Activated CD4-positive, alpha-beta T cell treated with anti-CD3 and anti-CD28 coated beads, Interleukin-2, amount 50 U/mL, for 16 hours (primary cell): ENCODE measurements at regions not wholly inside any gene's neighbourhood (a gene's known extent, or its start where the extent isn't known, plus 50 kb on each side); places are given as distances from the start of the nearest gene placed in this dataset.

Experiments used
- DNase-seq: peaks from one replicate; pipeline ENCODE4 v3.0.0-alpha.2; 2020

DNA sequence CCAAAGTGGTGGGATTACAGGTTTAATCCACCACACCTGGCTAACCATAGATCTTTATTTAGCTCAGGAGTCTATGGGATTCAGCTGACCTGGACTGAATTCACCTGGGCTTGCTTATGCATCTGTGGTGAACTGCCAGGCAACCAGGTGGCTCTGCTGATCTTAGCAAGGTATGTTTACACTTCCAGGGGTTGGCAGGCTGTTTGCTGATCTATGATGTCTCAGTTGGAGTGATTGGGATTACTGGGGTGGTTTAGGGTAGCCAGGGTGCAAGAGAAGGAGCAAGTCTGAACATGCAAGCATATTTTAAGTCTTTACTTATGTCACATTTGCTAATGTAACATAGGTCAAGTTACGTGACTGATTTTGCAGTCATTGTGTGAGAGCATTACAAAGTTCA, 63.6 kb upstream of the JAK2 start:
- DNase-seq, result no peak

- DNase-seq, result no peak
These were observed 63.0 kb upstream of the JAK2 start for GRCh38 chr9:4922101-4922500.

GRCh38 chr9:4922730-4923129, 62.3 kb upstream of the JAK2 start:
- no peak for DNase-seq

DNA sequence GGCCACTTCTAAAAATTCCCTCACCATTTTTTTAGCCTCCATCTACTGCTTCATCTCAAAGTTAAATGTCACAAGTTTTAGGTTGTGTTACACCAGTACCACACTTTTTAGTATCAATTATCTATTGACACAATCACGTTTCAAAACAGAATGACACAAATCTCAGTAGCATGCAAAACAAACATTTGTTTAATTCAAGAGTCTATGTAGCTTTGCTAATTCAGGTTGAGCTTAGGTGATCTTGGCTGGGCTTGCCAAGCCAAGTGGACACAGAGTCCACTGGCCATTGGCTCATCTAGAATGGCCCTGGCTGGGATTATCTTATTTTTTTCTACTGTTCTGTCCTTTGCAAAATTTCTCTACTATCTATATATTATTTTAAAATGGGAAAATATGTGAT, 61.9 kb upstream of the JAK2 start:
- no peak for DNase-seq

DNA sequence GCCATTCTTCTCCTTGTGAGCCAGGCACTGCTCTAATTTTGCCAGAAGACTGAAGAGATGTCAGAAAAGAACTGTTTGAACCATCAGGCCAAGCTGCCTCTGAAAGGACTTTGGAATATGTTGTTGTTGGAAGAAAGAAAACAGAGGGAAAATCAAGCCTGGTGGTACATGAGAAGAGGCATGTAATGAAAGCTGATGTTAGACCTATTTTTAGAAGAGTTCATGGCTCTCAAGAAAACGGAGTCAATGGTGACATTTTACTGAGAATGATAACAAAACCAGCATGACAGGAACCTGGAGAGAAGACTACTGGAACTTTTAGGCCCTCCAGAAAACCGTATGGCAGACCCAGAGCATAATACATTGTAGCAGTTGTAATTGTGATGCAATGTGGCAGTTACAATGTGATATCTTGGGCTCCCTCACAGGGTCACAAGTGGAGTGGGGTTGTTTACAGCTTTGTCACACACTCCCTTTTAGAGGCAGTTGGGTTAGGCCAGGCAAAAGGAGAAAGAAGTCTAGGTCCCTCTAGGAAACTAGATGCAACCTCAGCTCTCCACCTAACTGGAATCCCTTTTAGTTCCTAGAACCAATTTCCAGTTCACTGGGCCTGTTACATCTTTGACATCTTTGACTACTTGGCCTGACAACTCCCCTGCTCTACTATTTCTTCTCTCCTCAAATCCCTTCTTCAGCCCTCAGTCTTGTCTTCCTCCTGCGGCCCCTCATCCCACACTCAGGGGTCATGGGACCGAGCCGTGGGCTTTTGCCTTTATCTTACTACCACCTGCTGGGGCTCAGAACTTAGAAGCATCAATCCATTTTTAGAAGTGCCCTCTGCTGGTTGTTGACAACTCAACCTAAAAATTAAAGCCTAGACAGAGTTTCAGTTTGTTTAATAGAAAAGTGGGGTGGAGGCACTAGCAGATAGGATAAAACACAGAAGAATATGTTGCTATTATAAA, 61.2 kb upstream of the JAK2 start:
- DNase-seq, result peak; percentile 45

GRCh38 chr9:4926239-4926638, 58.8 kb upstream of the JAK2 start:
- no peak for DNase-seq

DNA sequence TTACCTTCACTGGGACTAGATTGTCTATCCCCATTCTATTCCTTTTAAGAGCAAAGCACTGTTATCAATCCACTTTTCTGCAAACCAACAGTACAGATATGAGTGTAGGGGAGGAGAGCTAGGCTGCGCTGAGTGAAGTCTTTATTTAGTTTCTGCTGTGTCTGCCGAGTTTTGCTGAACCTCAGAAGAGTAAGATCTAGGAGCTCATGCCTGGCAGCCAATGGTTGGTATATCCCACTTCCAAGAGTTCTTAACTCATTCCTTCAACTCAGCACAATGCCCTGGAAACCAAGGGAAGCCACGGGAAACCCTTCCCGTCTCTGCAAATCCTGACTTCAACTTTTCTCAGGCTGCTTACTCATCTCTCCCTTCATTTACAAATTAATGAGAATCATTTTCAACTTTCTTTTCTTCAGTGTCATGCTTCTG, 58.0 kb upstream of the JAK2 start:
- DNase-seq, result peak; percentile 41

- no peak for DNase-seq
These were observed 57.4 kb upstream of the JAK2 start for GRCh38 chr9:4927701-4928100.

DNA sequence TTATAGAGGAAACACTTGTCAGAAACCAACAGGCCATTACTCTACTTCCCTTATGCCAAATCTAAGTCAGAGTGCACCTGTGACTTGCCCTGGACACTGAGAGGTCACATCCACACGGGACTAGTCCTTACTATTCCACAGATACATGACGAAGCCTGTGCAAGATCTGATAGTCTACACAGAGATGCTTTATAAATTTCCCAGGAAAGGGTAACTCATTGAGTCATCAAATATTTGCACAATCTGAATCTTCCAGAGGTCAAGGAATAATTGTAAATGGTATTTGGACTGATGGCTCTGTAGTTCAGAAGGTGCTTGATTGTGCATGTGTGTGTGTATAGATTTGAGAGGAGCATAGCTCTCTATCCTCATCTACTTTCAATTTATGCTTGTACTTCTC, 55.2 kb upstream of the JAK2 start:
- no peak for DNase-seq

DNA sequence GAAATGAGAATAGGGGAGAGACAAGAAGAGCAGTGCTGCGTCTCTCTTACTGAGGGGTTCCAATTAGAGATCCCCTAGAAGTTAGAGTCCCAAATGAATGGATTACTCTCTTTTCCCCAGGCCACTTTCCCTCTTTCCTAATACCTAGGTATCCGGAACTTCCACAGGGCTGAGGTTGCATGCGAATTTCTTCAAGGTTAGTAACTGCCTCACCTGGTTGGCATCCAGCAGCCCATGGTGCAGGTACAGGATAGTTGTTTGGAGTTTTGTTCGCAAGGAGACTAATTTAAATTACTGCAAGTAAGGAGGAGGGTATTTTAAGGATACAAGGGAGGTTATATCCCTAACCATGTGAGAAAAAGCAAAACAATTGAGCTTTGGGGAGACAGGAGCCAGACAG, 52.4 kb upstream of the JAK2 start:
- DNase-seq, result no peak

DNA sequence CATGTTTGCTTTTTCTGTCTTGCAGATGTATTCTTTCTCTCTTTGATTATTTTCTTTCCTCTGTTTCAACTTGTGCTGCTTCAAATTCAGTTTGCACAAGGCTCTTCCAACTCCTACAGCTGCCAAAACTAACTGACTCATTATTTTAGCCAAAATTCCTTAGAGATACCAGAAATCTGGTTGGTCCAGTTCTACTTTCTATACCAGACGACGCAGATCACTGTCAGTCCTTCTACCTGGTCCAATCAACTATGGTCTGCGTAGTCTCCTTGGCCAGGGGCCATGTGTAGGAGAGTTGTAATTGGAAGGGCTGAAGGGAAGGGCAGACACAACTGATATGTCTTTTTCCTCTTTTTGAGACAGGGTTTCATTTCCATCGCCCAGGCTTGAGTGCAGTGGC, 51.9 kb upstream of the JAK2 start:
- DNase-seq, result no peak

GRCh38 chr9:4933861-4934260, 51.2 kb upstream of the JAK2 start:
- DNase-seq, result no peak

DNA sequence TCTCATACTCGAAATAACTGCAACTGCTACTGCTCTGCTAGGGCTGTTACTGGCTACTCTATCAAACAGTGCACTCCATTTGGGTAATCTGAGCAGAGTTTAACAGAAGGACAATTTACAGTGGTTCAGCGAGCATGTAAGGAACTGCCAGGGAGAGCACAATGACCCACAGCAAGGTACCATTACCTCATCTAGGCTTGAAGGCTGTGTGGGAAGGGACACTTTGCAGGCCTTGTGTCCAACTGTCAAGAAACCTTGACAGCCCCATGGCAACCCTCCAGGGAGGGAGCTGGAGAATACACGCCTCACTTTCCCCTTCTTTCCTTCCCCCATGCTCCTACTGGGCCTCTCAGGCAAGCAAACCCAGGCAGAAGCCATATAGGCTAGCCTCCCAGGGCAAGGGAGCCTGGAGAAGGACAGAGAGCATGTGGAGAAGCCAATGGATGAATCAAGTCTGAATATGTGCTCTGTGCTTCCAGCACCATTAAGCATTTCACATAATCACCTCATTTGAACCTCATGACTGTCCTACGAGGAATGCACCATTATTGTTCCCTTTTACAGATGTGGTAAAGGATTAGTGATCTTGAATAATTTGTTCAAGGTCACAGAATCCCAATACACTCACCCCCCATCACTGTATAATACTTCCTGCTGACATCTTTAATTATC, 49.9 kb upstream of the JAK2 start:
- no peak for DNase-seq
